GM13977 (cell line): ENCODE measurements at regions not wholly inside any gene's neighbourhood (a gene's known extent, or its start where the extent isn't known, plus 50 kb on each side); places are given as distances from the start of the nearest gene placed in this dataset.

Experiments
- DNase-seq: peaks from one replicate; pipeline ENCODE4 v3.0.0; 2012; ENCODE audit warnings: low spot score
- in situ Hi-C: fragments of 300-500 bp; cut with MboI; formaldehyde crosslinking; loops from one replicate; pipeline ENCODE4 v1.12.0; 2022; ENCODE audit warnings: low sequenced_read_pairs, low pct_unique_long_range_greater_than_20kb, mixed read lengths, inconsistent platforms; ENCODE audit not compliant: unreplicated experiment
- TF ChIP-seq, protein P1 (sequence below): IDR thresholded peaks from 2 replicates; pipeline ENCODE4 v1.5.1; 2012; ENCODE audit warnings: mild to moderate bottlenecking, control low read depth; ENCODE audit not compliant: insufficient read depth; ENCODE audit errors: extremely low read depth, missing control alignments

DNA sequence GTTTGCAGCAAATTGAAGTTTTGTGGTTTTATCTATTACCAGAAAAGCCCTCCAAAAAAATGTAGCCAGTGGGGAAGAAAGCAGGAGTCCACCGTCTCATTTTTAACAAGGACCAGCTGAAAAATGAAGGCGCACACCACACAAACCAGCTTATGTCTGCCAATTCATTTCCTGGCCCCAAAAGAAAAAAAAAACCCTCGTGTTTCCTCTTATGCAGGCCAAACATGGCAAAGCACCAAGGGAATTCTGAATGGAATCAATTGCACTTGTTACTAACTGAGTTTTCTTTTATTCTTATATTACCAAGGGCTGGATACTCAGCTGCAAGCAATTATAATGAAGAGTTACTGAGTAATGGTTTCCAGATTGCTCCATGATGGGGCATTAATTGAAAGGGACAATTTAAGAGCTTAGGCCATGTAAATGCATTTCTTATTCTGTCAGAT is 428.3 kb upstream of the NPVF start:
- in situ Hi-C loops, result no loop called here
- DNase-seq, result no peak
- TF ChIP-seq, protein P1, sequence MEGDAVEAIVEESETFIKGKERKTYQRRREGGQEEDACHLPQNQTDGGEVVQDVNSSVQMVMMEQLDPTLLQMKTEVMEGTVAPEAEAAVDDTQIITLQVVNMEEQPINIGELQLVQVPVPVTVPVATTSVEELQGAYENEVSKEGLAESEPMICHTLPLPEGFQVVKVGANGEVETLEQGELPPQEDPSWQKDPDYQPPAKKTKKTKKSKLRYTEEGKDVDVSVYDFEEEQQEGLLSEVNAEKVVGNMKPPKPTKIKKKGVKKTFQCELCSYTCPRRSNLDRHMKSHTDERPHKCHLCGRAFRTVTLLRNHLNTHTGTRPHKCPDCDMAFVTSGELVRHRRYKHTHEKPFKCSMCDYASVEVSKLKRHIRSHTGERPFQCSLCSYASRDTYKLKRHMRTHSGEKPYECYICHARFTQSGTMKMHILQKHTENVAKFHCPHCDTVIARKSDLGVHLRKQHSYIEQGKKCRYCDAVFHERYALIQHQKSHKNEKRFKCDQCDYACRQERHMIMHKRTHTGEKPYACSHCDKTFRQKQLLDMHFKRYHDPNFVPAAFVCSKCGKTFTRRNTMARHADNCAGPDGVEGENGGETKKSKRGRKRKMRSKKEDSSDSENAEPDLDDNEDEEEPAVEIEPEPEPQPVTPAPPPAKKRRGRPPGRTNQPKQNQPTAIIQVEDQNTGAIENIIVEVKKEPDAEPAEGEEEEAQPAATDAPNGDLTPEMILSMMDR, result no peak

DNA sequence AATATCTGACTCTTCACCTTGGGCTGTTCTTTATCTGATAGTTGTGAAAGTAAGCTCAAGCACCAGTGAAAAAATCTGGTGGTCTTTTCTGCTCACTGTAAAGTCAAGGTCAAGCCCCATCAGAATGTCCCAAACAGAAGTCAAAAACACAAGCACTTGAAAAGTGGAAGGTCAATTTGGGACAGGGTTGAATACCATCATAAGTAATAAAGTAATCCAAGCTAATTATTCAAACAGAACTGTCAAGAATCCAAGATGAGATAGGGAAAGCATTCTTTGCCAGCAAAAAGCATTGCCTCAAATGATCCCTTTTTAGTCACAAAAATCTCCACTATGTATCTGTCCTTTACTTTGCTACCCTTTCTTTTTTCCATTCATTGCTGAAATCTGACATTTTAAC is 430.1 kb upstream of the NPVF start:
- in situ Hi-C loops, result no loop called here
- TF ChIP-seq, protein P1, result no peak
- DNase-seq, result no peak

- DNase-seq, result no peak
- in situ Hi-C loops, result no loop called here
- TF ChIP-seq, protein P1, result no peak
These were observed 431.6 kb upstream of the NPVF start for GRCh38 chr7:25659841-25660240.

- in situ Hi-C loops, result no loop called here
- TF ChIP-seq, protein P1, result no peak
- DNase-seq, result no peak
These were observed 434.8 kb upstream of the NPVF start for GRCh38 chr7:25662841-25663800.

DNA sequence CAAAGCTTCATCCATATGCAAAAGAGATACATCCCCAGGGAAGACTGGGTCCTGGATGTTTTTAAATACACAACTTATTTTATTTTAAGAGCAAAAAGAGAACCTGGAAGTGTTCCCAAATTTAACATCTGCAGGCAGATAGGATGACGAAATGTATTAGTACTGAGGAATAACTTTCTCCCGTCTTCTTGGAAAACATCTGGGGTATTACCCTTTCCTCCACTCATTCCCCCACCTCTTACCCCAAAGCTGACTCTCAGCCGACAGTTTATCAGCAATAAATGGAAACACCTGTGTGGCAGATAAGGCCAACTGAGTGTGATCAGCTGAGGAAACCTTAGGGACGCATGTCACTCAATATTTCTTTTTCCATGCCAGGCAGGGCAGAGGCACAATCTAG is 435.6 kb upstream of the NPVF start:
- TF ChIP-seq, protein P1, result no peak
- in situ Hi-C loops, result no loop called here
- no peak for DNase-seq

DNA sequence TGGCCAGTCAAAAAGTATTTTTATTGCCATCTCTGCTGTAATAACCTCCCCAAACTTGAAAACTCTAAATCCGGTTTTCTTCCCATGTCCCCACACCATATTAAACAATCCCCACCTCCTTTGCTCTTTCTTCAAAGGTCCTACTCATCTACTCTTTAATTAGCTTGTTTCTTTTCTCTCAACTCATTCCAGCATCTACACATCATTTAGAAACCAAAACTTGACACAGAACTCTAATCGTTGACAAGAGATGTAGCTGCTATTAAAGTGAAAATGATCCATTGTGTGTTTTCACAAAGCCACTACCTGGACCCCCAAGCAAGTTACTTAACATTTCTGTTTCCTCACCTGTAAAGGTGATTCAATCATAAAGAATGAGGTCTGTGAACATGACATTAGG is 436.3 kb upstream of the NPVF start:
- peak; percentile 8 for DNase-seq
- TF ChIP-seq, protein P1, result no peak
- in situ Hi-C loops, result no loop called here
